ENCODE measurements at regions not wholly inside any gene's neighbourhood (a gene's known extent, or its start where the extent isn't known, plus 50 kb on each side); places are given as distances from the start of the nearest gene placed in this dataset.

DNA sequence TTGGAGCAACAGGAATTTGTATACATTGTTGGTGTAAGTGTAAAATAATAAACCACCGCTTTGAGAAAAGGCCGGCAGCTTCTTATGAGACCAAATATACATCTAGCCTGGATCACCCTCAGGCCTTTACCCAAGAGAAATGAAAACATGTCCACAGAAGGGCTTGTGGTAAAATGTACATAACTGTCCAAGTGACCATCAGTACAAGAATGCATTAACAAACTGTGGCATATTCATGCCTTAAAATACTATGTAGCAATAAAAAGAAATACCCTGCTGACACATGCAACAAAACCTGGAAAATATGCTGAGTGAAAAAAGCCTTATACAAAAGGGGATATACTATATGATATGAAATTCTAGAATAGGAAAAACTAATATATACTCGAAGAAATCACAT lies 311.9 kb upstream of the TRPC7 start:
- no peak for TF ChIP-seq POLR2A (IDR thresholded peaks at IDR 0.05)
- TF ChIP-seq, protein P1, sequence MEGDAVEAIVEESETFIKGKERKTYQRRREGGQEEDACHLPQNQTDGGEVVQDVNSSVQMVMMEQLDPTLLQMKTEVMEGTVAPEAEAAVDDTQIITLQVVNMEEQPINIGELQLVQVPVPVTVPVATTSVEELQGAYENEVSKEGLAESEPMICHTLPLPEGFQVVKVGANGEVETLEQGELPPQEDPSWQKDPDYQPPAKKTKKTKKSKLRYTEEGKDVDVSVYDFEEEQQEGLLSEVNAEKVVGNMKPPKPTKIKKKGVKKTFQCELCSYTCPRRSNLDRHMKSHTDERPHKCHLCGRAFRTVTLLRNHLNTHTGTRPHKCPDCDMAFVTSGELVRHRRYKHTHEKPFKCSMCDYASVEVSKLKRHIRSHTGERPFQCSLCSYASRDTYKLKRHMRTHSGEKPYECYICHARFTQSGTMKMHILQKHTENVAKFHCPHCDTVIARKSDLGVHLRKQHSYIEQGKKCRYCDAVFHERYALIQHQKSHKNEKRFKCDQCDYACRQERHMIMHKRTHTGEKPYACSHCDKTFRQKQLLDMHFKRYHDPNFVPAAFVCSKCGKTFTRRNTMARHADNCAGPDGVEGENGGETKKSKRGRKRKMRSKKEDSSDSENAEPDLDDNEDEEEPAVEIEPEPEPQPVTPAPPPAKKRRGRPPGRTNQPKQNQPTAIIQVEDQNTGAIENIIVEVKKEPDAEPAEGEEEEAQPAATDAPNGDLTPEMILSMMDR (IDR thresholded peaks at IDR 0.05) = no peak
